A673 (cell line): ENCODE measurements at regions not wholly inside any gene's neighbourhood (a gene's known extent, or its start where the extent isn't known, plus 50 kb on each side); places are given as distances from the start of the nearest gene placed in this dataset.

Source experiments
- BruUV-seq: library from RNA; stranded (reverse); fragments of 400-500 nt; replicated peaks from 2 replicates; lab custom pipeline; 2021; lab: Mats Ljungman, UMichigan
- CTCF ChIA-PET: fragments of 300-600 bp; sonication (Branson Sonifier 250); formaldehyde crosslinking; loops from one replicate; lab custom pipeline; 2022; ENCODE audit warnings: antibody characterized with exemption; lab: Charles Lee
- POLR2A ChIA-PET: fragments of 300-600 bp; sonication (Branson Sonifier 250); formaldehyde crosslinking; loops from one replicate; lab custom pipeline; 2022; ENCODE audit warnings: antibody characterized with exemption; ENCODE audit not compliant: low non-redundant PET; lab: Charles Lee
- DNase-seq: peaks from one replicate; pipeline ENCODE4 v3.0.0-alpha.2; 2015; ENCODE audit warnings: low spot score
- H3K27ac ChIP-seq: fragments of 200-600 bp; sonication (generic); 2 replicates; pipeline ENCODE4 v1.5.1; 2016; ENCODE audit warnings: mixed run types, low read depth, mild to moderate bottlenecking, mixed read lengths, antibody characterized with exemption, low read length; ENCODE audit not compliant: poor library complexity, severe bottlenecking
- H3K27me3 ChIP-seq: fragments of 200-600 bp; sonication (generic); replicated peaks from 2 replicates; pipeline ENCODE4 v1.6.1; 2017; ENCODE audit warnings: mixed run types, low read depth, mild to moderate bottlenecking, mixed read lengths, antibody characterized with exemption, low read length; ENCODE audit not compliant: insufficient read depth, poor library complexity
- H3K36me3 ChIP-seq: fragments of 200-600 bp; sonication (generic); 2 replicates; pipeline ENCODE4 v1.6.1; 2016; ENCODE audit warnings: mixed run types, mild to moderate bottlenecking, mixed read lengths, antibody characterized with exemption, low read length; ENCODE audit not compliant: insufficient read depth, poor library complexity, severe bottlenecking
- H3K4me1 ChIP-seq: fragments of 200-600 bp; sonication (generic); 2 replicates; pipeline ENCODE4 v1.6.1; 2017; ENCODE audit warnings: mixed run types, mild to moderate bottlenecking, mixed read lengths, antibody characterized with exemption, low read length; ENCODE audit not compliant: insufficient read depth, poor library complexity, severe bottlenecking
- H3K4me3 ChIP-seq: fragments of 200-600 bp; sonication (generic); 2 replicates; pipeline ENCODE4 v1.5.1; 2016; ENCODE audit warnings: low read depth, mixed run types, mild to moderate bottlenecking, mixed read lengths, low read length; ENCODE audit not compliant: poor library complexity, severe bottlenecking
- H3K9me3 ChIP-seq: fragments of 200-600 bp; sonication (generic); 2 replicates; pipeline ENCODE4 v1.6.1; 2016; ENCODE audit warnings: mixed run types, low read depth, mild to moderate bottlenecking, mixed read lengths, antibody characterized with exemption, low read length; ENCODE audit not compliant: poor library complexity, severe bottlenecking
- CTCF ChIP-seq: fragments of 300-800, 200-600 bp; sonication (generic); conservative IDR thresholded peaks from 2 replicates; pipeline ENCODE4 v1.5.1; 2017; ENCODE audit warnings: low read depth, mild to moderate bottlenecking, antibody characterized with exemption, low read length, moderate library complexity, mixed read lengths
- EZH2 ChIP-seq: fragments of 200-600 bp; sonication (generic); IDR thresholded peaks from 2 replicates; pipeline ENCODE4 v1.6.1; 2017; ENCODE audit warnings: borderline replicate concordance, low read depth, mild to moderate bottlenecking, mixed read lengths, antibody characterized with exemption, low read length; ENCODE audit not compliant: poor library complexity, severe bottlenecking
- intact Hi-C: fragments of 100-400 bp; cut with micrococcal nuclease; formaldehyde crosslinking; loops from one replicate; pipeline ENCODE4 v1.10.0; 2022; ENCODE audit not compliant: unreplicated experiment

GRCh38 chr5:172588380-172588779 is 52.7 kb upstream of the NEURL1B start:
- no peaks in the 10 kb centered on the region for H3K36me3 ChIP-seq
- ChIA-PET POLR2A (no interaction called here), CTCF (no interaction called here)
- no peak overlapping the region for H3K4me3 ChIP-seq
- peaks cover 5% of the 10 kb centered on the region for H3K27me3 ChIP-seq
- H3K9me3 ChIP-seq, result no peaks in the 10 kb centered on the region
- BruUV-seq, result no TSS peak
- no peaks in the 10 kb centered on the region for H3K4me1 ChIP-seq
- intact Hi-C loops, result no loop called here
- H3K27ac ChIP-seq, result no peak overlapping the region
- TF ChIP-seq CTCF (no peak), EZH2 (no peak)
- DNase-seq, result no peak

- peaks cover 5% of the 10 kb centered on the region for H3K27me3 ChIP-seq
These were observed 54.0 kb upstream of the NEURL1B start for GRCh38 chr5:172587061-172587405.

GRCh38 chr5:172586125-172587060 is 54.7 kb upstream of the NEURL1B start:
- intact Hi-C loops, result no loop called here
- H3K27ac ChIP-seq, result no peak overlapping the region
- BruUV-seq, result no TSS peak
- H3K4me3 ChIP-seq, result no peak overlapping the region
- H3K4me1 ChIP-seq, result no peaks in the 10 kb centered on the region
- POLR2A ChIA-PET, result no interaction called here
- no peaks in the 10 kb centered on the region for H3K36me3 ChIP-seq
- H3K9me3 ChIP-seq, result no peaks in the 10 kb centered on the region
- TF ChIP-seq EZH2 (no peak), CTCF (no peak)
- H3K27me3 ChIP-seq, result peaks cover 5% of the 10 kb centered on the region
- DNase-seq, result no peak
- CTCF ChIA-PET, result no interaction called here

More at GRCh38 chr5:172587061-172587405, 54.0 kb upstream of the NEURL1B start:
- no peak for DNase-seq
- no peaks in the 10 kb centered on the region for H3K36me3 ChIP-seq
- TF ChIP-seq EZH2 (no peak), CTCF (no peak)
- POLR2A ChIA-PET, result no interaction called here
- no TSS peak for BruUV-seq
- intact Hi-C loops, result no loop called here
- no peaks in the 10 kb centered on the region for H3K9me3 ChIP-seq
- CTCF ChIA-PET, result no interaction called here
- H3K4me1 ChIP-seq, result no peaks in the 10 kb centered on the region
- H3K27ac ChIP-seq, result no peak overlapping the region
- no peak overlapping the region for H3K4me3 ChIP-seq
